Muscle of leg (tissue), 3 donors: ENCODE measurements at regions not wholly inside any gene's neighbourhood (a gene's known extent, or its start where the extent isn't known, plus 50 kb on each side); places are given as distances from the start of the nearest gene placed in this dataset.

Experiments
- DNase-seq: peaks from one replicate; pipeline ENCODE4 v3.0.0; 2013
- H3K27ac ChIP-seq: one replicate; pipeline ENCODE4 v1.5.1; 2013; ENCODE audit warnings: mild to moderate bottlenecking, low read length, control low read depth
- H3K27me3 ChIP-seq: one replicate; pipeline ENCODE4 v1.6.1; 2013; ENCODE audit warnings: low read length; ENCODE audit not compliant: control insufficient read depth, insufficient read depth
- H3K36me3 ChIP-seq: one replicate; pipeline ENCODE4 v1.6.1; 2013; ENCODE audit warnings: low read length; ENCODE audit not compliant: control insufficient read depth, insufficient read depth
- H3K4me1 ChIP-seq: one replicate; pipeline ENCODE4 v1.6.1; 2013; ENCODE audit warnings: low read length; ENCODE audit not compliant: control insufficient read depth, insufficient read depth
- H3K4me3 ChIP-seq: one replicate; pipeline ENCODE4 v1.5.1; 2013; ENCODE audit warnings: low read length, control low read depth
- H3K9me3 ChIP-seq: replicated peaks from 2 replicates; pipeline ENCODE4 v1.6.1; 2013; ENCODE audit warnings: low read depth, low read length; ENCODE audit not compliant: control insufficient read depth
- WGBS: methylation state at CpG from one replicate; pipeline ENCODE4 v1.1.5; 2013; ENCODE audit warnings: missing lambda C conversion rate; ENCODE audit not compliant: insufficient coverage; 5-methylcytosine and 5-hydroxymethylcytosine counted together

DNA sequence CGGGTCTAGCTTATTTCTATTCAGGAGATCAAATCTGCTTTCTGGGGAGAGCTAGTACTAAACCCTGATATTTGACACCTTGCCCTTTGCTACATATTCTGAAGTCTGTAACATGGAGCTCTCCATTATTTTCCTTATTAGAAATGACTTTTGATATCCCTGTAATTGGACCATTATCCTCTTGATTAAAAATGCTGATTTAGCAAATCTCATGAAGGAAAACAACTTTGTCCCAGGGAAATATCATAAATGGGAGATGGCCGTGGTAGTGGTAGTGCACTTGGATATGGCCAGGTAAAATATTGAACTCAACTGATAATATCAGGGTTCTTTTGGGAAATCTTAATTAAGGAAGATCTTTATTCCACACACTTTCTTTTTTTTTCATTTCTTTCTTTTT is 326.5 kb downstream of the RPRM start:
- Histone ChIP-seq H3K4me1 (no peaks in the 10 kb centered on the region), H3K4me3 (no peak overlapping the region), H3K9me3 (no peaks in the 10 kb centered on the region), H3K27ac (no peak overlapping the region), H3K27me3 (no peaks in the 10 kb centered on the region), H3K36me3 (no peaks in the 10 kb centered on the region)
- WGBS = no CpG with 5 or more reads among the region's 2 CpGs
- no peak for DNase-seq

DNA sequence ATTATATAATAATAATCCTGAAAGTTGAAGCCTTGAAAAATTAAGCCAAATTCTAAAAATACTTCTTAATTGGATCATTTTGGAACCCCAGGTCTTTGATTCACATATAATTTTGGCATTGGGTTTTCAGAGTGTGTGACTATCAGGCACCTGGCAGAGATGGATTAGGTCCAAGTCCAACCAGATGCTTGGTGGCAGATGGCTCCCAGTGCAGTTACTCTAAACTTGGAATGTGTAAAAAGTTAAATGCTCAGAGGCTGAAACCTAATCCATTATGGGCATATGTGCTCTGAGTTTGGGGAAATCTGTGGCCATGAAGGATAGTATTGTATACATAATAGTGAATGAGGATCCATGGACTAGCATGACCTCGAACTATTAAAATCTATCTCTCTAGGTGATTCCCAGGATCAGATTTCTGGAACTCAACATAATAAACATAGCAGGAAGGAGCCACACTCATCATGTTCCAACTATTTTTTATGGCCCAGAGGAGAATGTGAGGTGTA is 333.0 kb downstream of the RPRM start:
- WGBS = no CpG with 5 or more reads among the region's 1 CpG
- H3K36me3 ChIP-seq = no peaks in the 10 kb centered on the region
- H3K27me3 ChIP-seq = no peaks in the 10 kb centered on the region
- DNase-seq = peak; percentile 19
- H3K4me1 ChIP-seq = no peaks in the 10 kb centered on the region
- H3K9me3 ChIP-seq = no peaks in the 10 kb centered on the region
- H3K27ac ChIP-seq = no peak overlapping the region
- H3K4me3 ChIP-seq = no peak overlapping the region

DNA sequence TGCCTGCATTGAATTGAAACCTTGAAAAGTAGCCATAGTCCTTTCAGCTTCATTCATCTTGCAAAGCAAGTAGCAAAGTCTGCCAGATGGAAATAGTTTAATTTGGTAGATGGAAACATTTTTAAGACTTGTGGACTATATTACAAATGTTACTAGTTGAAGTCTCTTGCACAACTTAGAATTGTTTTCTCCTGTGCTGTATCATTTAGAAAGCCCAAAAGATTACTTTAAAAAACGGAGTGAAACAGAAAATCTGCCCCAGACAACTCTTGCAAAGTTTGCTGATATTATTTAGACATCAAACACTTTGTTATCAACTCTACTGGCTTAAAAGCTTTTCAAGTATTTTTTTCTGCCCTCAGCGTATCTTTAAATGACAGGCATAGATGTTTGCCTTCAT is 335.0 kb downstream of the RPRM start:
- Histone ChIP-seq H3K36me3 (no peaks in the 10 kb centered on the region), H3K4me3 (no peak overlapping the region), H3K9me3 (no peaks in the 10 kb centered on the region), H3K27me3 (no peaks in the 10 kb centered on the region), H3K27ac (no peak overlapping the region), H3K4me1 (no peaks in the 10 kb centered on the region)
- no peak for DNase-seq
- 75% methylated on average over 1 of the region's 2 CpGs for WGBS

DNA sequence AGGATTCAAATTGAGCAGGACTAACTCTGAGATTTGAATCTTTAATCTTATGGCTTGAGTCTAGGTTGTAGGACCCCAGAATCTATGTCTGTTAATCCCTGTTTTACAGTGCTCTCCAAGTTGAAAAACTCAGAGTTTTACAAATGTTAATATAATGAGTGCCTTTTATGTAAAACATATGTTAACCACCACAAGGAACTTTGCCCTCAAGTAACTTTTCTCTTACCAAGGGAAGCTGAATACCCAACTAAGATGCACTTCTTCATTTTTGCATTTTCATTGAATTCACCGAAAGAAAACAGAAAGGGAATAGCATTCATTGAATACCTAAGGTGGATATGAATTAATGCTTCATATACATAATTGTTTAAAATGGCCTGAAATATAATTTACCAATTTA is 338.1 kb downstream of the RPRM start:
- H3K4me1 ChIP-seq = no peaks in the 10 kb centered on the region
- no peak overlapping the region for H3K27ac ChIP-seq
- no peaks in the 10 kb centered on the region for H3K9me3 ChIP-seq
- no peak for DNase-seq
- WGBS = no CpG with 5 or more reads among the region's 1 CpG
- no peaks in the 10 kb centered on the region for H3K36me3 ChIP-seq
- no peaks in the 10 kb centered on the region for H3K27me3 ChIP-seq
- no peak overlapping the region for H3K4me3 ChIP-seq

DNA sequence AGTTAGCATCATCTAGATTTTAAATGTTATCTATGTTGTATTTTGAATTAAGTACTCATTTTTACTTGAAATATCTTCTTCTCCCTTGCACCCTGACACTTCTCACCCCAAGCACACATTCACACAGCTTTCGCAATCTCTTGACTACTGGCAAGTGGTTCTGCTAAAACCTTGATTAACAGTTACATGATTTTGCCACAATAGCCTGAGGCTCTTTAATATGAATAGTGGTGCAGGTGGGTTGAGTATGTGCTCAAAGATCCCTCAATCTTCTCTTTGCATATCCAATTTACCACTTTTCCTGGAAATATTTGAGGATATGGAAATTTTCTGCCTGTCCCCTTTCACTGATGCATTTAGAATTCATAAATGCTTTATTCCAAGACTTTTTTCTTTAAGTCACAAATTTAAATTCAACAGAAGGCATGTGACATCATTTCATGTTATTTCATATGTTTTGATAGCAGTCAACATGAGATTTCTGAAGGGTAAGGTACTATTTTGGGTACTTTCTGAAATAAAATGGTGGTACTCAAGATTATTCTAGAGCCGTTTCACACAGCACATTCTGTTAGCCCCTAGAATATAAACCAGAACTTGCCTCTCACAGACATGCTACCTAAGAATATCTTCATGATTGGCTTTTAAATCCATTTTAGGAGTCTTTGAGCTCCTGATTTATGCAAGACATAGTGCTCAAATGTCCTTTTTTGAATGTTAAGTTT is 339.7 kb downstream of the RPRM start:
- Histone ChIP-seq H3K9me3 (no peaks in the 10 kb centered on the region), H3K27me3 (no peaks in the 10 kb centered on the region), H3K27ac (no peak overlapping the region), H3K4me3 (no peak overlapping the region), H3K36me3 (no peaks in the 10 kb centered on the region), H3K4me1 (no peaks in the 10 kb centered on the region)
- no CpG with 5 or more reads among the region's 2 CpGs for WGBS
- no peak for DNase-seq

DNA sequence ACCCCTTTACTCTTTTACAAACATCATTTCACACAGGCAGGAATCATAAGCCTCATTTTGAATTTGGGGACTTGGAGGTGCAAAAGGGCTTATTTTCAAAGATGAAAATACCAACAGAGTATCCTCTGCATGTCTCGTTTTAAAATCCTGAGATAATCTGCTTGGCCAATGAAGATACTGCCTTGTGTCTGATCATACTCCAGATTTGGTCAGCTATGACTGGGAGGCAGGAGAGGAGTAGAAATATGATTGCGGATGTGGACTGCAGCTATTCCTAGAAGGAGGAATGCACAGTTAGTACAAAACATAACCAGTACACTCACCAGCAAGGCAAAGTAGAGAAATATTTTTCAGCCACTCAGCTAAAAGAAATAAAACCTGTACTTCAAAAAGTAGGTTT is 342.3 kb downstream of the RPRM start:
- WGBS = no CpG with 5 or more reads among the region's 2 CpGs
- Histone ChIP-seq H3K4me3 (no peak overlapping the region), H3K36me3 (no peaks in the 10 kb centered on the region), H3K27ac (no peak overlapping the region), H3K9me3 (no peaks in the 10 kb centered on the region), H3K4me1 (no peaks in the 10 kb centered on the region), H3K27me3 (no peaks in the 10 kb centered on the region)
- no peak for DNase-seq

DNA sequence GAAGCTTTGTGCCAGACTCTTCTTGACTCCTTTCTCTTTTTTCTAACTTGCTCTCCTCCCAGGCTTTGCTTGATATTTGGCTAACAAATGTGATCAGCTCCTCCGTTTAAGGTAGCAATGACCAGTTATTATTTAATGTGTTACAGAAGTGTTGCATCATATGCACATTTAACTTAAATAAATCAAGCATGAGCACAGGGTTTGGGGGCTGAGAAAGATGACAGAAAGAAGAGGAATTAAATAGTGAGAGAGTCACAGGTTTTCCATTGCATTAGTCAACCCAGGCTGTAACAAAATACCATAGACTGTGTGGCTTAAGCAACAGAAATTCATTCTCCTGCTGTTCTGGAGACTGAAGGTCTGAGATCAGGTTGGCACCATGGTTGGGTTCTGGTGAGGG is 343.8 kb downstream of the RPRM start:
- WGBS = no CpG with 5 or more reads among the region's 1 CpG

DNA sequence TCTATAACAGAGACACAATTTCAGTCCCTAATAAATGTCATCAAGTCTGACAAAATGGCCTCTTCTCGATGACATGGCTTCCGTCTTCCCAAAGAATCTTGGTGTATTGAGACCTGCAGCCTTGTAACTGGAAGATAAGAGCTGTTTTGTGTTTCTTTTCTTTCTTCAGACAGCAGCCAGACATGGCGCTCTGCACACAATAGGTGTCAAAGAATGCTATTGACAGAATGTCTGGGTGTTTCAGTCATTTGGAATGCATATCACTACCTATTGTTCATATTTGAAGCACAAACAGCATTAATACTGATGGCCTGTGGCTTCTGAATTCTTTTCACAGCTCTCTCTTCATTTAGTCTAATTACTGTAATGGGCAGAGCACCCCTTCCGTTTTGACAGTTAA is 344.8 kb downstream of the RPRM start:
- Histone ChIP-seq H3K4me1 (no peaks in the 10 kb centered on the region), H3K9me3 (no peaks in the 10 kb centered on the region), H3K27me3 (no peaks in the 10 kb centered on the region), H3K4me3 (no peak overlapping the region), H3K27ac (no peak overlapping the region), H3K36me3 (no peaks in the 10 kb centered on the region)
- DNase-seq = no peak
- no CpG with 5 or more reads among the region's 4 CpGs for WGBS

More for the DNA sequence above, 343.8 kb downstream of the RPRM start:
- H3K27ac ChIP-seq = no peak overlapping the region
- H3K4me1 ChIP-seq = no peaks in the 10 kb centered on the region
- H3K9me3 ChIP-seq = no peaks in the 10 kb centered on the region
- H3K27me3 ChIP-seq = no peaks in the 10 kb centered on the region
- no peaks in the 10 kb centered on the region for H3K36me3 ChIP-seq
- no peak for DNase-seq
- H3K4me3 ChIP-seq = no peak overlapping the region

DNA sequence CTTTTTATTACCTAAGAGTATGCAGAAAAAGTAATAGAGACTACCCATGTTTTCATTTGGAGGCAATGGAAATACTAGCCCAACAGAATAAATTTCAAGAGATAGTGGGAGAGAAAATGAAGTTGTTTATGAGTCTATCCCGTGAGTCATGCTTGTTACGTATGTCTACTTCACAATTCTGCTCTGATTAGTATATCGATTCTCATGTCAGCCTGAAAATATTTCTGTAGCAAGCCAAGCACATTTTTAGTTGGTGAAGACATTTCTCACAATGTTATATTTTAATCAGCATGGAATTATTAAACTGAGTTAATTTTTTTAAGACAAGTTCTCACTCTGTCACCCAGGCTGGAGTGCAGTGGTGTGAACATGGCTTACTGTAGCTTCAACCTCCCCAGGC is 346.1 kb downstream of the RPRM start:
- Histone ChIP-seq H3K27ac (no peak overlapping the region), H3K4me3 (no peak overlapping the region), H3K36me3 (no peaks in the 10 kb centered on the region), H3K4me1 (no peaks in the 10 kb centered on the region), H3K27me3 (no peaks in the 10 kb centered on the region), H3K9me3 (no peaks in the 10 kb centered on the region)
- no peak for DNase-seq
- no CpG with 5 or more reads among the region's 3 CpGs for WGBS

DNA sequence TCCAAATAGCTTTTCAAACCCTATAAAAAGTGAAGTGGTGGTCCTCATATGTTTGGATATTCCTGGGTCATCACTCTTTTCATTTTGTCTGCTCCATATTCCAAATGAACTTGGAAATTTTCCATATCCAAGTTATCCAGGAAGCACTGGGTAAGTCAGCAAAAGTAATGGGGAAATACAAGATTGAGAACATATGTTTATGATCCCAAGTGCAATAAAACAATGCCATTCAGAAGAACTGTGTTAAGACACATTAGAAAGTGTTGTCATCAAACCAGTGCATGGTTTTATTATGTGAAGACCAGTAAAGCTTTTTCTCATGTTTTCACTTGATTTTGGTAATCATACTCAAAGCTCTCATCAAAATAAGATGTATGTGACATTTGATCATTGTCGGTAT is 363.4 kb downstream of the RPRM start:
- DNase-seq = no peak
- Histone ChIP-seq H3K4me1 (no peaks in the 10 kb centered on the region), H3K27ac (no peak overlapping the region), H3K27me3 (no peaks in the 10 kb centered on the region), H3K36me3 (no peaks in the 10 kb centered on the region), H3K9me3 (no peaks in the 10 kb centered on the region), H3K4me3 (no peak overlapping the region)
- no CpG with 5 or more reads among the region's 1 CpG for WGBS

DNA sequence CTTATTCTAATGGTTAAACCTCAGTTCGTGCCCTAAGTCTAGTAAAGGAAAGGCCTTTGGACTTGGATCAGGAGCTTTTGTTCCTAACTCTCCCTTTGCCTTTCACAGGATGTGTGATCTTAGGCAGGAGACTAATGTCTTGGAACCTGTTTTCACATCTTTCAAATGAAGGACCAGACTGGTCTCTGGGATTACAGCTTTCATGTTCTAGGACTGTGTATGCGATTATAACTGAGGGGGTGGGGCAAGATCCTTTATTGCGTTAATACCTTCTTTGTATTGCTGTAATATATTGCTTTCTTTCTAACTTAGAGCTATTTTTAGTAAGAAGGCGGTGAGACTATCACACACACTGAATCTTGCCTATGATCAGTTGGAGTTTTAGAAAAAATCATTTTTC is 368.1 kb downstream of the RPRM start:
- H3K4me3 ChIP-seq = no peak overlapping the region
- no peak overlapping the region for H3K27ac ChIP-seq
- H3K4me1 ChIP-seq = no peaks in the 10 kb centered on the region
- no peaks in the 10 kb centered on the region for H3K36me3 ChIP-seq
- H3K9me3 ChIP-seq = no peaks in the 10 kb centered on the region
- DNase-seq = no peak
- WGBS = no CpG with 5 or more reads among the region's 4 CpGs
- H3K27me3 ChIP-seq = no peaks in the 10 kb centered on the region
